H1 (cell line): ENCODE measurements at regions not wholly inside any gene's neighbourhood (a gene's known extent, or its start where the extent isn't known, plus 50 kb on each side); places are given as distances from the start of the nearest gene placed in this dataset.

ENCODE experiments used
- CTCF ChIA-PET: fragments of 300-600 bp; sonication (Branson Sonifier 250); formaldehyde crosslinking; loops from one replicate; lab custom pipeline; 2021; ENCODE audit not compliant: partially characterized antibody; lab: Charles Lee
- POLR2A ChIA-PET: fragments of 300-600 bp; sonication (Branson Sonifier 250); formaldehyde crosslinking; loops from one replicate; lab custom pipeline; 2021; ENCODE audit warnings: inconsistent platforms; ENCODE audit not compliant: partially characterized antibody; lab: Charles Lee
- DNase-seq, 2 experiments: peaks; one replicate each; pipeline versions ENCODE4 v3.0.0 to v3.0.0-alpha.2; 2010 to 2022; ENCODE audit warnings: low spot score in 2 of 2, low read depth in 1 of 2, mixed read lengths in 1 of 2
- FAIRE-seq: peaks from 2 replicates; lab custom pipeline; 2011; peaks lifted over from hg19 to GRCh38; lab: Jason Lieb, UNC
- H2AFZ ChIP-seq: 2 replicates; pipeline ENCODE4 v1.8.1; 2012; ENCODE audit warnings: low read length, inconsistent platforms
- H2AK5ac ChIP-seq: 2 replicates; pipeline ENCODE4 v1.6.1; 2013; ENCODE audit warnings: low read depth, low read length
- H2BK120ac ChIP-seq: replicated peaks from 2 replicates; pipeline ENCODE3; 2013; ENCODE audit warnings: low read depth, low read length, inconsistent platforms
- H2BK12ac ChIP-seq: 2 replicates; pipeline ENCODE4 v1.6.1; 2013; ENCODE audit warnings: low read depth, low read length
- H2BK15ac ChIP-seq: 2 replicates; pipeline ENCODE4 v1.6.1; 2013; ENCODE audit warnings: low read length
- H2BK20ac ChIP-seq: 2 replicates; pipeline ENCODE4 v1.6.1; 2013; ENCODE audit warnings: low read length
- H2BK5ac ChIP-seq: 2 replicates; pipeline ENCODE4 v1.6.1; 2013; ENCODE audit warnings: low read depth, low read length
- H3K14ac ChIP-seq: 2 replicates; pipeline ENCODE4 v1.6.1; 2013; ENCODE audit warnings: inconsistent platforms; ENCODE audit not compliant: insufficient read length
- H3K18ac ChIP-seq: 2 replicates; pipeline ENCODE4 v1.6.1; 2013; ENCODE audit warnings: low read length; ENCODE audit errors: extremely low read depth
- H3K23ac ChIP-seq: 2 replicates; pipeline ENCODE4 v1.6.1; 2013; ENCODE audit warnings: inconsistent platforms; ENCODE audit not compliant: insufficient read length
- H3K23me2 ChIP-seq: 2 replicates; pipeline ENCODE4 v1.6.1; 2013; ENCODE audit warnings: low read depth, low read length
- H3K27ac ChIP-seq: 2 replicates; pipeline ENCODE4 v1.6.1; 2011; ENCODE audit warnings: low read depth, low read length, inconsistent platforms
- H3K27me3 ChIP-seq, 4 experiments: replicated peaks in 1 of 4; 1 replicate in 1 of 4; 2 replicates in 3 of 4; pipeline versions ENCODE4 v1.6.1 to v1.8.1; 2011 to 2013; ENCODE audit warnings: low read length in 3 of 4, mild to moderate bottlenecking in 3 of 4, inconsistent platforms in 2 of 4, mixed read lengths in 2 of 4, moderate library complexity in 1 of 4; ENCODE audit not compliant: control insufficient read depth in 3 of 4, insufficient read depth in 3 of 4; ENCODE audit errors: extremely low read depth in 1 of 4
- H3K36me3 ChIP-seq, 4 experiments: 2 replicates each; pipeline versions ENCODE4 v1.6.1 to v1.8.1; 2011 to 2013; ENCODE audit warnings: mild to moderate bottlenecking in 4 of 4, low read length in 3 of 4, moderate library complexity in 2 of 4, control low read depth in 1 of 4, inconsistent platforms in 1 of 4; ENCODE audit not compliant: insufficient read depth in 4 of 4, control insufficient read depth in 2 of 4
- H3K4ac ChIP-seq: replicated peaks from 2 replicates; pipeline ENCODE3; 2013; ENCODE audit warnings: low read length, low read depth, mixed read lengths, inconsistent platforms; ENCODE audit not compliant: insufficient read length
- H3K4me1 ChIP-seq, 4 experiments: replicated peaks in 1 of 4; 1 replicate in 1 of 4; 2 replicates in 3 of 4; pipeline versions ENCODE4 v1.6.1 to v1.8.1; 2011 to 2013; ENCODE audit warnings: low read length in 3 of 4, inconsistent platforms in 2 of 4, mixed read lengths in 1 of 4; ENCODE audit not compliant: insufficient read depth in 4 of 4, control insufficient read depth in 3 of 4
- H3K4me2 ChIP-seq, 2 experiments: 2 replicates each; pipeline versions ENCODE4 v1.6.1 to v1.8.1; 2011 to 2013; ENCODE audit warnings: low read depth in 2 of 2, low read length in 2 of 2, control low read depth in 1 of 2, inconsistent platforms in 1 of 2, mild to moderate bottlenecking in 1 of 2; ENCODE audit not compliant: insufficient read depth in 1 of 2
- H3K4me3 ChIP-seq, 4 experiments: fragments of 200-600, 300-600 bp in 1 of 4; sonication (generic), shearing (Covaris generic), sonication (Bioruptor Twin) in 1 of 4; 2 replicates each; pipeline versions ENCODE4 v1.5.1 to v1.8.1; 2011 to 2016; ENCODE audit warnings: low read length in 4 of 4, low read depth in 3 of 4, control low read depth in 2 of 4, inconsistent platforms in 2 of 4, mild to moderate bottlenecking in 2 of 4, mixed read lengths in 1 of 4, moderate library complexity in 1 of 4; ENCODE audit not compliant: insufficient read depth in 2 of 4; ENCODE audit errors: extremely low read depth in 1 of 4
- H3K56ac ChIP-seq: replicated peaks from 2 replicates; pipeline ENCODE3; 2013; ENCODE audit warnings: low read depth, mild to moderate bottlenecking, mixed read lengths, low read length, inconsistent platforms; ENCODE audit not compliant: insufficient read length
- H3K79me1 ChIP-seq: 2 replicates; pipeline ENCODE4 v1.6.1; 2013; ENCODE audit warnings: low read depth, low read length, control low read depth
- H3K79me2 ChIP-seq, 2 experiments: 2 replicates each; pipeline versions ENCODE4 v1.6.1 to v1.8.1; 2012 to 2013; ENCODE audit warnings: low read length in 2 of 2, mild to moderate bottlenecking in 2 of 2, inconsistent platforms in 1 of 2; ENCODE audit not compliant: insufficient read depth in 2 of 2, control insufficient read depth in 1 of 2
- H3K9ac ChIP-seq, 4 experiments: replicated peaks in 1 of 4; 1 replicate in 1 of 4; 2 replicates in 3 of 4; pipeline versions ENCODE4 v1.6.1 to v1.8.1; 2011 to 2013; ENCODE audit warnings: low read depth in 3 of 4, low read length in 3 of 4, control low read depth in 2 of 4, mild to moderate bottlenecking in 2 of 4, moderate library complexity in 2 of 4, inconsistent platforms in 1 of 4; ENCODE audit errors: extremely low read depth in 1 of 4
- H3K9me3 ChIP-seq, 2 experiments: 2 replicates each; pipeline versions ENCODE4 v1.6.1 to v1.8.1; 2012 to 2013; ENCODE audit warnings: mild to moderate bottlenecking in 2 of 2, moderate library complexity in 2 of 2, control low read depth in 1 of 2, inconsistent platforms in 1 of 2, low read depth in 1 of 2, low read length in 1 of 2, mixed read lengths in 1 of 2; ENCODE audit not compliant: insufficient read depth in 2 of 2
- H4K20me1 ChIP-seq, 2 experiments: replicated peaks in 1 of 2; 2 replicates each; pipeline versions ENCODE3 to v1.8.1; 2011 to 2013; ENCODE audit warnings: inconsistent platforms in 2 of 2, low read length in 2 of 2, mild to moderate bottlenecking in 1 of 2; ENCODE audit not compliant: insufficient read depth in 2 of 2, control insufficient read depth in 1 of 2
- H4K5ac ChIP-seq: 2 replicates; pipeline ENCODE4 v1.6.1; 2013; ENCODE audit warnings: low read length, low read depth, mixed read lengths, inconsistent platforms; ENCODE audit not compliant: insufficient read length
- H4K8ac ChIP-seq: 2 replicates; pipeline ENCODE4 v1.8.0; 2013; ENCODE audit warnings: mild to moderate bottlenecking, moderate library complexity, low read length, inconsistent platforms; ENCODE audit not compliant: insufficient read depth; ENCODE audit errors: extremely low read depth
- H4K91ac ChIP-seq: replicated peaks from 2 replicates; pipeline ENCODE3; 2013; ENCODE audit warnings: low read length, mixed read lengths, inconsistent platforms; ENCODE audit not compliant: insufficient read length
- BACH1 ChIP-seq: IDR thresholded peaks from 2 replicates; pipeline ENCODE4 v1.6.1; 2012; ENCODE audit warnings: low read length, improper control_type of control experiment
- JUN ChIP-seq: IDR thresholded peaks from 2 replicates; pipeline ENCODE4 v1.6.1; 2011; ENCODE audit warnings: low read depth, mild to moderate bottlenecking, improper control_type of control experiment, low read length
- JUND ChIP-seq: IDR thresholded peaks from 2 replicates; pipeline ENCODE4 v1.6.1; 2011; ENCODE audit warnings: mild to moderate bottlenecking, improper control_type of control experiment, low read length
- TAF1 ChIP-seq: IDR thresholded peaks from 2 replicates; pipeline ENCODE4 v1.6.1; 2011; ENCODE audit warnings: mild to moderate bottlenecking, low read depth, low read length
- TEAD4 ChIP-seq: IDR thresholded peaks from 2 replicates; pipeline ENCODE4 v1.6.1; 2012; ENCODE audit warnings: low read depth, low read length, inconsistent platforms, mixed read lengths

- no peak overlapping the region for H2BK15ac ChIP-seq
- H3K9ac ChIP-seq: no peak overlapping the region
- H3K4me1 ChIP-seq: no peaks in the 10 kb centered on the region
- H3K27me3 ChIP-seq: no peaks in the 10 kb centered on the region
- no peaks in the 10 kb centered on the region for H3K79me2 ChIP-seq
- no peak overlapping the region for H4K91ac ChIP-seq
- FAIRE-seq (no peak), DNase-seq (no peak)
- no peak overlapping the region for H2BK12ac ChIP-seq
- no peak overlapping the region for H3K23ac ChIP-seq
- POLR2A ChIA-PET: no interaction called here
- H3K79me1 ChIP-seq: no peaks in the 10 kb centered on the region
- H3K4ac ChIP-seq: no peak overlapping the region
- no peak for TF ChIP-seq TEAD4
- TF ChIP-seq JUND: no peak
- TF ChIP-seq BACH1: no peak
- TF ChIP-seq JUN: no peak
- TF ChIP-seq TAF1: no peak
- no peak overlapping the region for H3K4me3 ChIP-seq
- CTCF ChIA-PET: no interaction called here
- no peak overlapping the region for H2AFZ ChIP-seq
- no peaks in the 10 kb centered on the region for H3K36me3 ChIP-seq
- no peak overlapping the region for H4K8ac ChIP-seq
- no peak overlapping the region for H3K18ac ChIP-seq
- H4K20me1 ChIP-seq: no peaks in the 10 kb centered on the region
- no peak overlapping the region for H3K27ac ChIP-seq
- no peak overlapping the region for H3K14ac ChIP-seq
- no peak overlapping the region for H2BK120ac ChIP-seq
- H3K4me2 ChIP-seq: no peak overlapping the region
- no peak overlapping the region for H2BK5ac ChIP-seq
- no peak overlapping the region for H3K56ac ChIP-seq
- H2BK20ac ChIP-seq: no peak overlapping the region
- no peak overlapping the region for H4K5ac ChIP-seq
- H3K9me3 ChIP-seq: peaks cover 2 to 7% of the 10 kb centered on the region in 2 experiments; a peak in 1 of 4 replicates
- no peaks in the 10 kb centered on the region for H3K23me2 ChIP-seq
- no peak overlapping the region for H2AK5ac ChIP-seq
These were observed 51.4 kb upstream of the RGL1 start for GRCh38 chr1:183753464-183753891.
